ENCODE measurements at regions not wholly inside any gene's neighbourhood (a gene's known extent, or its start where the extent isn't known, plus 50 kb on each side); places are given as distances from the start of the nearest gene placed in this dataset.

DNA sequence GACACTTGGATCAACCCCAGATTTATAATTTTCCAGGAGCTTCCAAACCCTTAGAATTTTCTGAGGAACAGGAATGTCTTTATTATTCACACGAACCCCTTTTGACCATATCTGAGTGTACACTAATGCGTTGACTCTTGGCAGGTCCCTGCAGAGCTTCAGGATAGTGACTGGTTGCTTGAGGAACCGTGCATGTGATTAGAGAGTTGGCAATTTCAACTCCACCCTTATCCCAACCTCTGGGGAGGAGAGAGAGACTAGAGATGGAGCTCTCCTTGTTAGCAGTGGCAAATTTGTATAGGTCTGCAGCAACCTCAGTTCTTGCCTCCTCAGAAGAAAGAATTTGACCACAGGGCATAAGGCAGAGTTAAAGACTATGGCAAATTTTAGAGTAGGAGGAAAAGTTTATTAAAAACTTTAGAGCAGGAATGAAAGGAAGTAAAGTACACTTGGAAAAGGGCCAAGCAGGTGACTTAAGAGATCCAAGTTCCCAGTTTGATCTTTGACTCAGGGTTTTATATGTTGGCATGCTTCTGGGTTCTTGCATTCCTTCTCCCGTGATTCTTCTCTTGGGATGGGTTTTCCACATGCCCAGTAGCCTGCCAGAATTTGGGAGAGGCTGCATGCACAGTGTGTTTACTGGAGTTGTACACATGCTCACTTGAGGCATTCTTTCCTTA lies 93.8 kb upstream of the ETV3 start:
- no peaks in the 10 kb centered on the region for H4K20me1 ChIP-seq (replicated peaks; ENCODE audit: insufficient read depth)
- H3K4me1 ChIP-seq (ENCODE audit: insufficient read depth), result peaks cover 31% of the 10 kb centered on the region
- Mint-ChIP-seq H3K4me3 (no peak overlapping the region), H3K4me1 (peaks cover 34% of the 10 kb centered on the region), H3K36me3 (ENCODE audit: low read depth) (no peaks in the 10 kb centered on the region), H3K9me3 (no peaks in the 10 kb centered on the region), H3K27me3 (ENCODE audit: insufficient read depth, low read depth, poor library complexity) (peaks cover 9% of the 10 kb centered on the region), H3K27ac (no peak overlapping the region)
- H3K4me2 ChIP-seq, result no peak overlapping the region
- H3K27me3 ChIP-seq (ENCODE audit: insufficient read depth), result no peaks in the 10 kb centered on the region
- TF ChIP-seq ZNF462 (CRISPR knock-in tag; IDR thresholded peaks at IDR 0.05), result no peak
- no peak for TF ChIP-seq EZH2 (IDR thresholded peaks at IDR 0.05; ENCODE audit: low read depth, unreplicated experiment)
- TF ChIP-seq POLR2AphosphoS5 (IDR thresholded peaks at IDR 0.05; ENCODE audit: low read depth), result no peak
- no peak for TF ChIP-seq EZH2phosphoT487 (IDR thresholded peaks at IDR 0.05; ENCODE audit: unreplicated experiment)
- no peak for TF ChIP-seq ZNF331 (CRISPR knock-in tag; IDR thresholded peaks at IDR 0.05; ENCODE audit: low read depth)
- no peak for TF ChIP-seq CREB1 (CRISPR knock-in tag; IDR thresholded peaks at IDR 0.05; ENCODE audit: low read depth)
- TF ChIP-seq NANOG (IDR thresholded peaks at IDR 0.05; ENCODE audit: borderline replicate concordance), result no peak
- TF ChIP-seq, protein P1, sequence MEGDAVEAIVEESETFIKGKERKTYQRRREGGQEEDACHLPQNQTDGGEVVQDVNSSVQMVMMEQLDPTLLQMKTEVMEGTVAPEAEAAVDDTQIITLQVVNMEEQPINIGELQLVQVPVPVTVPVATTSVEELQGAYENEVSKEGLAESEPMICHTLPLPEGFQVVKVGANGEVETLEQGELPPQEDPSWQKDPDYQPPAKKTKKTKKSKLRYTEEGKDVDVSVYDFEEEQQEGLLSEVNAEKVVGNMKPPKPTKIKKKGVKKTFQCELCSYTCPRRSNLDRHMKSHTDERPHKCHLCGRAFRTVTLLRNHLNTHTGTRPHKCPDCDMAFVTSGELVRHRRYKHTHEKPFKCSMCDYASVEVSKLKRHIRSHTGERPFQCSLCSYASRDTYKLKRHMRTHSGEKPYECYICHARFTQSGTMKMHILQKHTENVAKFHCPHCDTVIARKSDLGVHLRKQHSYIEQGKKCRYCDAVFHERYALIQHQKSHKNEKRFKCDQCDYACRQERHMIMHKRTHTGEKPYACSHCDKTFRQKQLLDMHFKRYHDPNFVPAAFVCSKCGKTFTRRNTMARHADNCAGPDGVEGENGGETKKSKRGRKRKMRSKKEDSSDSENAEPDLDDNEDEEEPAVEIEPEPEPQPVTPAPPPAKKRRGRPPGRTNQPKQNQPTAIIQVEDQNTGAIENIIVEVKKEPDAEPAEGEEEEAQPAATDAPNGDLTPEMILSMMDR (conservative IDR thresholded peaks at IDR 0.05; ENCODE audit: low read depth in 2 of 2), result no peak
- no peak for TF ChIP-seq REST (IDR thresholded peaks at IDR 0.05; ENCODE audit: unreplicated experiment)
- TF ChIP-seq ZNF114 (CRISPR knock-in tag; IDR thresholded peaks at IDR 0.05), result no peak
- no peak for ATAC-seq
- no peaks in the 10 kb centered on the region for H3K79me2 ChIP-seq (replicated peaks; ENCODE audit: insufficient read depth)
- DNase-seq (ENCODE audit: low spot score), result no peak
- H3K36me3 ChIP-seq (ENCODE audit: insufficient read depth), result no peaks in the 10 kb centered on the region; the same call in 1 of the 2 replicates
- H3K4me3 ChIP-seq, result no peak overlapping the region
- H3K27ac ChIP-seq (ENCODE audit: low read depth), result no peak overlapping the region
- H2AFZ ChIP-seq, result no peak overlapping the region
- H3F3A ChIP-seq (replicated peaks; ENCODE audit: low read depth), result no peaks in the 10 kb centered on the region
- peaks cover 17% of the 10 kb centered on the region for H3K9me2 ChIP-seq (ENCODE audit: insufficient read depth)
